ENCODE measurements at regions not wholly inside any gene's neighbourhood (a gene's known extent, or its start where the extent isn't known, plus 50 kb on each side); places are given as distances from the start of the nearest gene placed in this dataset.

- H3K27ac ChIP-seq: peak overlapping the region; percentile 33; the same call in 1 of the 2 replicates
- ChIA-PET CTCF (no interaction called here), POLR2A (ENCODE audit: low non-redundant PET) (no interaction called here)
- DNase-seq (ENCODE audit: low spot score): no peak
- TF ChIP-seq, protein P1, sequence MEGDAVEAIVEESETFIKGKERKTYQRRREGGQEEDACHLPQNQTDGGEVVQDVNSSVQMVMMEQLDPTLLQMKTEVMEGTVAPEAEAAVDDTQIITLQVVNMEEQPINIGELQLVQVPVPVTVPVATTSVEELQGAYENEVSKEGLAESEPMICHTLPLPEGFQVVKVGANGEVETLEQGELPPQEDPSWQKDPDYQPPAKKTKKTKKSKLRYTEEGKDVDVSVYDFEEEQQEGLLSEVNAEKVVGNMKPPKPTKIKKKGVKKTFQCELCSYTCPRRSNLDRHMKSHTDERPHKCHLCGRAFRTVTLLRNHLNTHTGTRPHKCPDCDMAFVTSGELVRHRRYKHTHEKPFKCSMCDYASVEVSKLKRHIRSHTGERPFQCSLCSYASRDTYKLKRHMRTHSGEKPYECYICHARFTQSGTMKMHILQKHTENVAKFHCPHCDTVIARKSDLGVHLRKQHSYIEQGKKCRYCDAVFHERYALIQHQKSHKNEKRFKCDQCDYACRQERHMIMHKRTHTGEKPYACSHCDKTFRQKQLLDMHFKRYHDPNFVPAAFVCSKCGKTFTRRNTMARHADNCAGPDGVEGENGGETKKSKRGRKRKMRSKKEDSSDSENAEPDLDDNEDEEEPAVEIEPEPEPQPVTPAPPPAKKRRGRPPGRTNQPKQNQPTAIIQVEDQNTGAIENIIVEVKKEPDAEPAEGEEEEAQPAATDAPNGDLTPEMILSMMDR (conservative IDR thresholded peaks at IDR 0.05; ENCODE audit: low read depth): no peak
These were observed 177.0 kb downstream of the FGF18 start for GRCh38 chr5:171596391-171596878.

DNA sequence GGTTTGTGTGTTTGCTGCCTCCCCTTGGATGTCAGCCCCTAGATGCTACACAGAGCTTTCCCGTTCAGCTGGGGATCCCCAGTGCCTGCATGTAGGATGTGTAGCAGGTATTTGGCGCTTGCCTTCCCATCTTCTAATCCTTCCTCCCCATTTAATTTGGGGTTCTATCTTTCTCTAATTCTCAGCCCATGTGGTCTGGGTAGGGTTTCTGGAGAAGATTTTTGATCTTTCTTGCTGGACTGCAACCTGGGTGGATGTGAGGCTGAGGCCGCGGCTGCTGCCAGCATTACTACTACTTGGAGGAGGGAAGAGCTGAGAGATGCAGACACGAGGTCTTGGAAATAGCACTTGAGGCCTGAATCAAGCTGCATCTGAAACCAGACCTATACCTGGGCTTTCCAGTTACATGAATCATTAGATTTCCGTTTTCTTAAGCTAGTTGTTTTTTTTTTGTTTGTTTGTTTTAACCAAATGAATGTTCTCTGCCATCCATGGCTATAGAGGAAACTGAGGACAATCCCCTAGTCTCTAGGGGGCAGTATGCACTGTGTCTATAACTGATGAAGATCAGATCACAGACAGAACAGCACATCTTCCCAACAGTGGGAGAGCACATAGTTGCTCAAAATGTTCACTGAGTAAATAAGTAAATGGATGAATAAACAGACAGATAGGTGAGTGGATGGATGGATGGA is 178.6 kb downstream of the FGF18 start:
- DNase-seq (ENCODE audit: low spot score): no peak
- ChIA-PET CTCF (interaction anchor here (0.6 to 0.7 kb wide), 2 partner anchors 10 to 243 kb away, joined by 4 to 5 read pairs; no protein-coding TSS in a partner anchor), POLR2A (ENCODE audit: low non-redundant PET) (no interaction called here)
- H3K27ac ChIP-seq: no peak overlapping the region
- TF ChIP-seq, protein P1 (conservative IDR thresholded peaks at IDR 0.05; ENCODE audit: low read depth): no peak

GRCh38 chr5:171598641-171599152 is 179.2 kb downstream of the FGF18 start:
- TF ChIP-seq, protein P1 (conservative IDR thresholded peaks at IDR 0.05; ENCODE audit: low read depth): no peak
- no peak for DNase-seq (ENCODE audit: low spot score)
- H3K27ac ChIP-seq: no peak overlapping the region
- ChIA-PET CTCF (no interaction called here), POLR2A (ENCODE audit: low non-redundant PET) (no interaction called here)

DNA sequence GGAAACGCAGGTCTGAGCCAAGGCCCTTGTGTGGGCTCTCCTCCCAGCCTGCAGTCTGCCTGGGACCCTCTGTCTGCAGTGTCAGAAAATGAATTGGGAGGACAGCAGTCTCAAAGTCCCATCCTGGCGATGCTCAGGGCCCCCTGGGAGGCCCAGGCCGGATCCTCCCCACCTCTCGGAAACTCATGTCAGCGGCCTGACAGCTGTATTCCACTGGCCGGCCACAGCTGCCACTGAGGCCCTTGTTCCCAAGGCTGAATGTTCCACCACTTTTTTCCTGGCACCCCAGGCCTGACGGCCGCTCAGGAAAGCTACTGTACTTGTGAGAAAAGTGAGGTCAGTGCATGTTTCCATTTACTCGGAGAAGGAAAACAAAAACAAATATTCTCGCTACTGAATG is 180.0 kb downstream of the FGF18 start:
- TF ChIP-seq, protein P1 (conservative IDR thresholded peaks at IDR 0.05; ENCODE audit: low read depth): no peak
- CTCF ChIA-PET: interaction anchor here (0.7 kb wide), 1 partner anchor 246 kb away, joined by 3 read pairs; no protein-coding TSS in a partner anchor
- DNase-seq (ENCODE audit: low spot score): no peak
- no peak overlapping the region for H3K27ac ChIP-seq
- POLR2A ChIA-PET (ENCODE audit: low non-redundant PET): no interaction called here

DNA sequence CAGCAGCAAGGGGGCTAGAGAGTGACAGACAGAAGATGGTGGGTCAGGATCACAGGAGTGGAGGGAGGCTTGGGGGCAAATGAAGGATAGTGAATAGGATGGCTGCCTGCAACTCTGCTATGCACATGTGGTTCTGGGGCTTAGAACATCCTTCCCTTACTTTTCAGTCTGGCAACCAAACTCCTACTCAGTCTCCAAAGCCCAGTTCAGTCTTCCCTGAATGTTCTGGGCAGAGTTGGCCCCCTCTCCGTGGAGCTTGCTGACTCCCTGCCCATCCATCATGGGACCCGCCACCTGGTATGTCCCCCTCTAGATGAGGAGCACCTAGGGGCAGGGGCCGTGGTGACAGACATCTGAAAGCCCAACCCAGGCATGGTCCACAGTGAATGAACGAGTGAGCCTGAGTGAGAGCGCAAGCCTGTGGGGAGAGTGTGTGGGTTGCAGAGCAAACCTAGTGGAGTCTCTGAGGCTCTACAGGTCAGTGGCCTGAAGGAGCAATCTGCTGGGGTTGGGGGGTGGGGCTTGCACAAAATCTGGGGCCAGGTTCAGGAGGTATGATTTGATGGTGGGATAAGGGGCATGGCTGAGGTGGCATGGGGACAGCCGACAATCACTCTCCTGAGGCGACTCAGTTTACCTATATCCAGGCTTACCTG is 180.6 kb downstream of the FGF18 start:
- TF ChIP-seq, protein P1 (conservative IDR thresholded peaks at IDR 0.05; ENCODE audit: low read depth): no peak
- CTCF ChIA-PET: no interaction called here
- H3K27ac ChIP-seq: no peak overlapping the region
- POLR2A ChIA-PET (ENCODE audit: low non-redundant PET): no interaction called here
- no peak for DNase-seq (ENCODE audit: low spot score)

- ChIA-PET POLR2A (ENCODE audit: low non-redundant PET) (no interaction called here), CTCF (no interaction called here)
- TF ChIP-seq, protein P1 (conservative IDR thresholded peaks at IDR 0.05; ENCODE audit: low read depth): no peak
- no peak overlapping the region for H3K27ac ChIP-seq
- no peak for DNase-seq (ENCODE audit: low spot score)
These were observed 181.4 kb downstream of the FGF18 start for GRCh38 chr5:171600741-171601265.
